ENCODE measurements at regions not wholly inside any gene's neighbourhood (a gene's known extent, or its start where the extent isn't known, plus 50 kb on each side); places are given as distances from the start of the nearest gene placed in this dataset.

- DNase-seq (ENCODE audit: low spot score), result no peak
Measured at GRCh38 chr13:69571606-69572323, 535.9 kb upstream of the ATXN8OS start.

DNA sequence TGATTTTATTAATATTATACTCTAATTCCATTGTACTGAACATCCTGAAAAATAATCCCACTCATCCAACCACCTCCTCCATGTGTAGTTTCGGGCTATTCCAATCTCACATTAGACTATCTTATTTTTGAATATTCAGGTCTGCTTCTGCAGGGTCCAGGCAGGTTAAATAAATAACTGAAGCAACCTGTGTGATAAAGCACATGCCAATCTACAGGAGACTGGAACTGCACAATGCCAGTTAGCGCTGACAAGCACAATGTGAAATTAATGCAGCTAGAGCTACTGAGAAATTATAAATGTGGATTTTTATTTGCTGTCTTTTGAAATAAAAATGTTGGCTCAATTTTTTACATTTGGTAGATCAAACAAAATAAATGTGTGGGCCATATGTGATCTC lies 540.1 kb upstream of the ATXN8OS start:
- no peak for DNase-seq (ENCODE audit: low spot score)

DNA sequence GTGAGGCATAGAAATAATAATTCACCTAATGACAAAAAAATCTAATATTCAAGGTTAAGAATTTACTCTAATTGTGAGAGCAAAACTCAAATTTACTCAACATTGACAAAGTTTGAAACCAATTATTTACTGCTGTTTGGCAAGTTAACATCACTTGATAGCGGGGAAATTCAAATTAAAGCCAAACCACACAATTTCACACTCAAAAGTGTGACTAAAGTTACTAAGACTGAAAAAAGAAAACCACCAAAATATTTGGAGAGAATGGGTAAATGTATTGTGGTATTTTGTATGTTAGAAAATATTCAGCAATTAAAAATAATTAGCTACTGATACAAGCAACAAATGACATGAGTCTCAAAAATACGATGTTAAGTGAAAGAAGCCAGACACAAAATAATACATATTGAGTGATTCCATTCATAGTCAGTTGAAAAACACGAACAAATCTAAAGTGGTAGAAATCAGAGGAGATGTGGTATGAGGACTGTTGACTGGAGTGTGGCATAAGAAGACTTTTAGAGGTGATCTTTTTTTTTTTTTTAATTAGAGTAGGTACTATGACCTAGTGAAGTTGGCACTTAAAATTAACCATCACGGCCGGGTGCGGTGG lies 541.4 kb upstream of the ATXN8OS start:
- no peak for DNase-seq (ENCODE audit: low spot score)

DNA sequence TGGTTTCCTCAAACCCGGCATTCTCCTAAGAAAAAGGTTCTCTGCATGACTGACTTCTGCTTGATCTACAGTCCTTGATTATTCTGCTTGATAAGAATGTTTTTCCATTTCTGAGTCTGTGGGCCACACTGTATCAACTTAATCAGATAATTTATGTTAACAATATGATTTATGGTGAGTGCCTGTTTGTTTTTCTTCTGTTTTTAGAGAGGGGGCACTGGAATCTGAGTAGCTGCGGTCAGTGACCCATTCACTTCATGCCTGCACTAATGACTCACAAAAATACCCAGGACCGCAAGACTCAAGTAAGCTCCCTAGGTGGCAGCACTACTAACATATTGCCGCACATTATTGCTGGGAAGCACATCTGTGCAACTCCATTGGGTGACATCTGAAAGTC lies 542.3 kb upstream of the ATXN8OS start:
- DNase-seq (ENCODE audit: low spot score), result peak; percentile 53

- DNase-seq (ENCODE audit: low spot score), result no peak
Measured at GRCh38 chr13:69556540-69557196, 551.0 kb upstream of the ATXN8OS start.

DNA sequence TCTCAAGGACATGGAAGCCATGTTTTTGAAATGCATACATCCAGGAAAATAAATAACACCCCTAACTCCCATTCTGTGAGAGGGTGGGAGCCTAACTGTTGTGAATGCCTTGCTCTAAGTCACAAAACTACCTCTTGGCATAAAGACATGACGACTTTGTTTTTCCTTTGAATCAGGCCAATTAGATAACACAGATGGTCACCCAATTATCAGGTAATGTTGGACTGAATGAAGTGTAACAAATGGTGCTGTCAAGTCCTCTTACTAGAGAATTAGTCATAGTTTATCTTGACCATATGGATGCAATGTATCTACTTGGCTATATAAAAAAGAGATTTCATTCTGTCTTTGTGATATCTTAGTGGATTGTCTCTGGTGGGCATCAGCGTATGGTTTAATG lies 553.6 kb upstream of the ATXN8OS start:
- no peak for DNase-seq (ENCODE audit: low spot score)

GRCh38 chr13:69551193-69551592 lies 556.4 kb upstream of the ATXN8OS start:
- no peak for DNase-seq (ENCODE audit: low spot score)

DNA sequence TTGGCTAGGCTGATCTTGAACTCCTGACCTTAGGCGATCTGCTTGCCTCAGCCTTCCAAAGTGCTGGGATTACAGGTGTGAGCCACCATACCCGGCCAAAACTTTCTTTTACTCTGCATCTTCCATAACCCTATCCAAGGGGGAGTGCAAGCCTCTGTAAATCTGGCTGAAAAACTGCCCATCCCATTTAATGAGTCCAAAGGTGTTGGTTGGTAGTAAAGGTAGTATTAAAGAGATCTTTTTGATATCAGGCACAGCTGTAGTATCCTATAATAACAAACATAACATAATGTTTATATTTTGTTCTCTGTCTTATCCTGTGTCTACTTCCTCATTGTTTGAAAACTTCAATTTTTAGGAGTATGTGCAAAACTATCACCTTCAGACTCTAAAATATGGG lies 559.8 kb upstream of the ATXN8OS start:
- DNase-seq (ENCODE audit: low spot score), result no peak

DNA sequence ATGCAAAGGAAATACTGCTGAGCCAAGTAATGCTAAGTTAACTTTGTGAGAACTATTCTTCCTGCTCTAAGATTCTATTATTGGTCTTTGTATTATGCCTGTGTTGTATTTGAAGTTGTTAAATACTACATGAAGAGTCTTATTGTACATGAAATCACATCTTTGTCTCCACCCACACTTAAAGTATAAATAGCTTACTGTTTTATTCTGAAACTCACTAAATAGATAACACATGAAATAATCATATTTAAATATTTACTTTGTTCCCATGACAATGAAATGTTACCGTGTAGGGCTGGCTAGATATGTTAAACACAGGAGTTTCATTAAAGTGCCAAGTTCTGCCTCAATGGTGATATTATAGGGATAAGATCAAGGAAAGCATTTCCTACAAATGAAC lies 562.1 kb upstream of the ATXN8OS start:
- DNase-seq (ENCODE audit: low spot score), result no peak

GRCh38 chr13:69524459-69525150 lies 583.0 kb upstream of the ATXN8OS start:
- DNase-seq (ENCODE audit: low spot score), result no peak

DNA sequence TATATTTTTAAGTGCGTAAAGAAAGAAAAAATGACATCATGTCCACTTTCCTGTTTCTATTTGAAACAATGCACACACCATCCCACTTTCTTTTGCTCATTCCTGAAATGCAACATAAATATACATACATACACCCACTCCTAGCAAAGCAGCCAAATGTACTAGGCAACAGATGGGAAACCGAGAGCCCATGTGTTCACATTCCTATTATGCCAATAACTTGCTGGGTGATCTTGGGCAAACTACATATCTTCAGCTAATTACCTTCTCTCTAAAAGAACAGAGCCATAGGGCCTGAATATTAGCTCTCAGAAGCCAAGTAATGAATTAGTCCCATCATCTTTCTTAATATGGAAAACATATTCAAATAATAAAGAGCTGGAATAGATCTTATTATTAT lies 610.6 kb upstream of the ATXN8OS start:
- no peak for DNase-seq (ENCODE audit: low spot score)

DNA sequence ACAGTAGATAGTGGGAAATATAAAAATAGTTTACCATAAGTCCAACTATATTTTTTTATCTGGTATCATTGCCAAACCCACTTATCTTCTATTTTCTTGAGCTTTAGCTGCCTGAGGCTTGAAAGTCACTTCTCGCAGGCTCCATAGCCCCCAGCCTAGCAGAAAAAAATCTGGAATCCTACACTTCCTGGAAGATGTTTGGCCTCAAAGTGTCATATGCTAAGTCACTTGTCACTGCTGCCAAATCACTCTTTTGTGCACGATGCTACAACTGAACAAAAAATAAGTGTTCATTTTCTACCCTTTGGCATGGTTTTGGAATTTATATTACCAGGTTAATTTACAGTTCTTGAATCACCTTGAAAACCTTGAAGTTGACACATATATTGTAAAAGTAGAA lies 612.5 kb upstream of the ATXN8OS start:
- no peak for DNase-seq (ENCODE audit: low spot score)

- DNase-seq (ENCODE audit: low spot score), result no peak
Measured at GRCh38 chr13:69487576-69487975, 620.0 kb upstream of the ATXN8OS start.

GRCh38 chr13:69485991-69486592 lies 621.5 kb upstream of the ATXN8OS start:
- DNase-seq (ENCODE audit: low spot score), result no peak

DNA sequence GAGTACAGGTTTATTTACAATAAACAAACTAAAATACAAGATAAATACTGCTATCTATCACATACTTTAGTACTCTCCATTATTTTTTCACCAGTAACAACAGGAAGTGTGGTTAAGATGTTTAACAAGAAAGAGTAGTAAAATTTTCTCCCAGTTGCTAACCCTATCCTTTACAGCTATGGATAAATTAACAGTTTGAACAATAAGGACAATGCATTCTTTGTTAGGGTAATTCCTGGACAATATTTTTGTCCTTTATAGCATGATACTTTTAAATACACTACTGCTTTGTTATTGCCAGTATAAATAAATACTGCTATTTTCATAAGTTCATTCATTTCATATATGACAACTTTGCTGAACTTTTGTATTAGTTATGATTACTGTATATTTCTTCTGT lies 630.2 kb upstream of the ATXN8OS start:
- DNase-seq (ENCODE audit: low spot score), result no peak

GRCh38 chr13:69474011-69474685 lies 633.5 kb upstream of the ATXN8OS start:
- DNase-seq (ENCODE audit: low spot score), result no peak

DNA sequence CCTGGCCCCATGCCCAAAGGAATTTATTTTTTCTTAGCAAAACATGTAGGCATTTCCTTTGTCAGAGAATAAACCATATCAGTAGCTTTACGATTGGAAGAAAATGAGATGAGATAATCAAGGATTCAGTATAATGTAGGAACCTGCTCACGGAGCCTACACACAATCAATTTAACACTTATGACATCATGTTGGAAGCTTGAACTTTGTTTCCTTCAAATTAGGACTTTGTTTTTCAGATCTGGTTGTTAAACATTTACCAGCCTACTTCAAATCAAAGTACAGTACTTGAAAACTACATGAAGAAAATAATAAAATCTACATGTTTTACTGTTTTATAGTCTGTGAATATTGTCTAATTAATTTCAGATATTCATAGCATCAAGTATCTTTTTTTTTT lies 639.0 kb upstream of the ATXN8OS start:
- no peak for DNase-seq (ENCODE audit: low spot score)

- DNase-seq (ENCODE audit: low spot score), result no peak
Measured at GRCh38 chr13:69461397-69461796, 646.2 kb upstream of the ATXN8OS start.

DNA sequence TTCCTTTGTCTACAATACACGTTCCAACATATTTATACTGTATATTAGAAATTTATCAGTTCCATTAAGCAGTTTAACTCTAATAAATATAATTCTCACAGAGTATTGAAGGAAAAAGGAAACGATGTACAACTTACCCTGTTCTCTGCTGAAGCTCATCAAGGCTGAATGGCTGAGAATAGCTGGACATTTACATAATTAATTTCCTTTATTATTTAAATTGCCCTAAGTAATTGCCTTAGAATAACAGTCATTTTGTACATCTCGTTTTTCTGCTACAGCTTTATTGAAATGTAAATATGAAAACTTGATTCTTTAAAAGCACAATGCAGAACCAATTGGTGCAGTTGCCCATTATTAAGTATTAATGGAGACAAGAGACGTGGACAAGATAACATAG lies 648.3 kb upstream of the ATXN8OS start:
- no peak for DNase-seq (ENCODE audit: low spot score)

GRCh38 chr13:69458013-69458412 lies 649.6 kb upstream of the ATXN8OS start:
- DNase-seq (ENCODE audit: low spot score), result no peak

DNA sequence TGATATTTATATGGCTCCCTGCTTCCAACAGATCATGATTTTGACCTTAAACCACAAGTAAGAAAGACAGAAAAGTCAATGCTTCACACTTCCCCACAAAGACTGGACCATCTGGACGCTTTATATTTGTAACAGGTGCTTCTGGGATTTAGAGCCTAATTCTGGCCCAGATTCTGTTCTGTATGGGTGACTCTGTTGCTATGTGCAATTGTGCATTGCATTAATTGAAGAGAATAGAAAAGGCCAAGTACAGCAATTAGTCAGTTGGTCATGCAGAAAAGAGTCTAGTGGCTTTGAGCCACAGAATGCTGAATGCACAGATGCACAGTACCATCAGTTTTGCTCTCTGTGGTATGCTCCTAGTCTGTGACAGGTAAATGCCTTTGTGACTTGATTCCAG lies 657.4 kb upstream of the ATXN8OS start:
- no peak for DNase-seq (ENCODE audit: low spot score)

DNA sequence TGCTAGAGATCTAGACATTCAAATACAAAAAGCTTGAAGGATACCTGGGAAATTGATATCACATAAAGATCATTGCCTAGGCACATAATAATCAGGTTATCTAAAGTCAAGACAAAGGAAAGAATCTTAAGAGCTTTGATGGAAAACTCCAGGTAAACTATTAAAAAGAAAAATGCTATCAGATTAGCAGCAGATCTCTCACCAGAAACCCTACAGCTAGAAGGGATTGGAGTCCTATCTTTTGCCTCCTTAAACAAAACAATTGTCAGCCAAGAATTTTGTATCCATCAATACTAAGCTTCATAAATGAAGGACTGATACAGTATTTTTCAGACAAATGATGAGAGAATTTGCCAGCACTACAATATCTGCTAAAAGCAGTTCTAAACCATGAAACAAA lies 682.4 kb upstream of the ATXN8OS start:
- DNase-seq (ENCODE audit: low spot score), result no peak
